ENCODE measurements at regions not wholly inside any gene's neighbourhood (a gene's known extent, or its start where the extent isn't known, plus 50 kb on each side); places are given as distances from the start of the nearest gene placed in this dataset.

GRCh38 chr20:11849976-11850670, 67.6 kb upstream of the BTBD3 start:
- Histone ChIP-seq H3K23me2 (ENCODE audit: low read depth, low read length) (no peaks in the 10 kb centered on the region), H2BK5ac (ENCODE audit: low read depth, low read length) (no peak overlapping the region), H4K8ac (ENCODE audit: extremely low read depth, insufficient read depth, low read length) (no peak overlapping the region), H3K23ac (ENCODE audit: insufficient read length) (no peak overlapping the region), H3K4me3 (ENCODE audit: extremely low read depth in 1 of 4, insufficient read depth in 2 of 4, low read depth in 3 of 4, low read length in 4 of 4) (no peak overlapping the region), H2BK12ac (ENCODE audit: low read depth, low read length) (no peak overlapping the region), H2AFZ (ENCODE audit: low read length) (no peak overlapping the region), H3K18ac (ENCODE audit: extremely low read depth, low read length) (no peak overlapping the region), H4K20me1 (replicated peaks in 1 of 2; ENCODE audit: control insufficient read depth in 1 of 2, insufficient read depth in 2 of 2, low read length in 2 of 2) (no peaks in the 10 kb centered on the region), H4K91ac (replicated peaks; ENCODE audit: insufficient read length, low read length) (no peak overlapping the region), H3K56ac (replicated peaks; ENCODE audit: insufficient read length, low read depth, low read length) (no peak overlapping the region), H3K79me2 (ENCODE audit: control insufficient read depth in 1 of 2, insufficient read depth in 2 of 2, low read length in 2 of 2) (no peaks in the 10 kb centered on the region), H2AK5ac (ENCODE audit: low read depth, low read length) (no peak overlapping the region), H3K36me3 (ENCODE audit: control insufficient read depth in 2 of 4, insufficient read depth in 4 of 4, low read length in 3 of 4) (no peaks in the 10 kb centered on the region), H3K4me1 (replicated peaks in 1 of 4; ENCODE audit: control insufficient read depth in 3 of 4, insufficient read depth in 4 of 4, low read length in 3 of 4) (peaks cover 0 to 5% (median 1%) of the 10 kb centered on the region in 4 experiments; a peak in 1 of 7 replicates), H3K27me3 (replicated peaks in 1 of 4; ENCODE audit: control insufficient read depth in 3 of 4, extremely low read depth in 1 of 4, insufficient read depth in 3 of 4, low read length in 3 of 4) (no peaks in the 10 kb centered on the region; a peak in 1 of 7 replicates), H3K9ac (replicated peaks in 1 of 4; ENCODE audit: extremely low read depth in 1 of 4, low read depth in 3 of 4, low read length in 3 of 4) (no peak overlapping the region), H2BK120ac (replicated peaks; ENCODE audit: low read depth, low read length) (no peak overlapping the region), H2BK15ac (ENCODE audit: low read length) (no peak overlapping the region), H4K5ac (ENCODE audit: insufficient read length, low read depth, low read length) (no peak overlapping the region), H3K4me2 (ENCODE audit: insufficient read depth in 1 of 2, low read depth in 2 of 2, low read length in 2 of 2) (no peak overlapping the region), H3K79me1 (ENCODE audit: low read depth, low read length) (no peaks in the 10 kb centered on the region), H3K9me3 (ENCODE audit: insufficient read depth in 2 of 2, low read depth in 1 of 2, low read length in 1 of 2) (no peaks in the 10 kb centered on the region), H3K4ac (replicated peaks; ENCODE audit: insufficient read length, low read depth, low read length) (no peak overlapping the region), H3K27ac (ENCODE audit: low read depth, low read length) (no peak overlapping the region), H2BK20ac (ENCODE audit: low read length) (no peak overlapping the region), H3K14ac (ENCODE audit: insufficient read length) (no peak overlapping the region)
- POLR2A ChIA-PET (ENCODE audit: partially characterized antibody), result no interaction called here
- CTCF ChIA-PET (ENCODE audit: partially characterized antibody), result no interaction called here
- DNase-seq (ENCODE audit: low read depth in 1 of 2, low spot score in 2 of 2) (no peak), FAIRE-seq (no peak)
- 86% methylated on average over 5 of the region's 5 CpGs; no CpG with 5 or more reads in 1 of the 2 experiments for WGBS, 2 experiments (ENCODE audit: extremely low coverage in 1 of 2, insufficient coverage in 1 of 2, insufficient read length in 1 of 2, insufficient replicate concordance in 2 of 2, low coverage in 1 of 2, low lambda C conversion rate in 2 of 2, missing lambda C conversion rate in 1 of 2)
- TF ChIP-seq KDM5A (IDR thresholded peaks at IDR 0.05; ENCODE audit: low read length) (no peak), ATF2 (IDR thresholded peaks at IDR 0.05; ENCODE audit: low read length) (no peak)

Measured in H1 (cell line).